Liver (tissue), 8 donors: ENCODE measurements at regions not wholly inside any gene's neighbourhood (a gene's known extent, or its start where the extent isn't known, plus 50 kb on each side); places are given as distances from the start of the nearest gene placed in this dataset.

ENCODE experiments used
- DNase-seq: peaks from one replicate; pipeline ENCODE4 v3.0.0-alpha.2; 2017; ENCODE audit warnings: low spot score
- H3K27ac ChIP-seq, 2 donors: one replicate each; pipeline ENCODE4 v1.7.0; 2013; ENCODE audit warnings: inconsistent platforms in 2 of 2, low read length in 2 of 2, control low read depth in 1 of 2, low read depth in 1 of 2, mild to moderate bottlenecking in 1 of 2
- H3K27me3 ChIP-seq, 4 donors: one replicate each; pipeline versions ENCODE4 v1.6.1 to v1.7.0; 2013; ENCODE audit warnings: low read length in 3 of 4, inconsistent platforms in 1 of 4, mild to moderate bottlenecking in 1 of 4, moderate library complexity in 1 of 4; ENCODE audit not compliant: control insufficient read depth in 4 of 4, insufficient read depth in 4 of 4
- H3K36me3 ChIP-seq, 4 donors: one replicate each; pipeline versions ENCODE4 v1.6.1 to v1.7.0; 2013; ENCODE audit warnings: low read length in 3 of 4, mild to moderate bottlenecking in 3 of 4, low read depth in 1 of 4, moderate library complexity in 1 of 4; ENCODE audit not compliant: control insufficient read depth in 4 of 4, insufficient read depth in 3 of 4
- H3K4me1 ChIP-seq, 4 donors: one replicate each; pipeline versions ENCODE4 v1.6.1 to v1.7.0; 2013; ENCODE audit warnings: low read length in 3 of 4, mild to moderate bottlenecking in 3 of 4, moderate library complexity in 1 of 4; ENCODE audit not compliant: control insufficient read depth in 4 of 4, insufficient read depth in 4 of 4
- H3K4me3 ChIP-seq, 3 donors: one replicate each; pipeline versions ENCODE4 v1.6.1 to v1.7.0; 2013; ENCODE audit warnings: low read length in 3 of 3, control low read depth in 1 of 3, low read depth in 1 of 3, mild to moderate bottlenecking in 1 of 3
- H3K9ac ChIP-seq, 2 donors: one replicate each; pipeline ENCODE4 v1.7.0; 2013; ENCODE audit warnings: low read length in 2 of 2, mild to moderate bottlenecking in 2 of 2, moderate library complexity in 2 of 2, control low read depth in 1 of 2, low read depth in 1 of 2
- H3K9me3 ChIP-seq, 4 donors: one replicate each; pipeline versions ENCODE4 v1.6.1 to v1.7.0; 2013; ENCODE audit warnings: low read length in 3 of 4; ENCODE audit not compliant: control insufficient read depth in 4 of 4
- ATF3 ChIP-seq: IDR thresholded peaks from 2 replicates; pipeline ENCODE4 v1.6.1; 2016; ENCODE audit warnings: antibody characterized with exemption
- CTCF ChIP-seq: fragments of 150-350 bp; IDR thresholded peaks from 2 replicates; pipeline ENCODE4 v1.5.1; 2017; ENCODE audit warnings: improper control_type of control experiment, low read depth, low read length; ENCODE audit not compliant: missing input control
- EGR1 ChIP-seq, 2 donors: IDR thresholded peaks; 2 replicates each; pipeline ENCODE4 v1.6.1; 2016 to 2018; ENCODE audit warnings: antibody characterized with exemption in 2 of 2, low read depth in 2 of 2
- FOXA1 ChIP-seq: IDR thresholded peaks from 2 replicates; pipeline ENCODE4 v1.6.1; 2016; ENCODE audit warnings: antibody characterized with exemption
- FOXA2 ChIP-seq: IDR thresholded peaks from 2 replicates; pipeline ENCODE4 v1.6.1; 2016; ENCODE audit warnings: antibody characterized with exemption
- GABPA ChIP-seq, 2 donors: IDR thresholded peaks in 1 of 2; conservative IDR thresholded peaks in 1 of 2; 2 replicates each; pipeline ENCODE4 v1.6.1; 2016; ENCODE audit warnings: antibody characterized with exemption in 2 of 2, mild to moderate bottlenecking in 1 of 2, moderate library complexity in 1 of 2
- HNF4A ChIP-seq, 2 donors: conservative IDR thresholded peaks; 2 replicates each; pipeline ENCODE4 v1.6.1; 2016; ENCODE audit warnings: antibody characterized with exemption in 2 of 2, mild to moderate bottlenecking in 2 of 2
- HNF4G ChIP-seq: IDR thresholded peaks from 2 replicates; pipeline ENCODE4 v1.6.1; 2016; ENCODE audit warnings: antibody characterized with exemption
- JUND ChIP-seq, 2 donors: IDR thresholded peaks; 2 replicates each; pipeline ENCODE4 v1.6.1; 2016; ENCODE audit warnings: antibody characterized with exemption in 2 of 2
- MAX ChIP-seq: IDR thresholded peaks from 2 replicates; pipeline ENCODE4 v1.6.1; 2016; ENCODE audit warnings: antibody characterized with exemption
- NR2F2 ChIP-seq: IDR thresholded peaks from 2 replicates; pipeline ENCODE4 v1.6.1; 2016; ENCODE audit warnings: antibody characterized with exemption
- RAD21 ChIP-seq, 2 donors: IDR thresholded peaks; 2 replicates each; pipeline ENCODE4 v1.6.1; 2016; ENCODE audit warnings: antibody characterized with exemption in 2 of 2, mild to moderate bottlenecking in 2 of 2
- REST ChIP-seq: IDR thresholded peaks from 2 replicates; pipeline ENCODE4 v1.6.1; 2016; ENCODE audit warnings: antibody characterized with exemption, mild to moderate bottlenecking
- RXRA ChIP-seq, 2 donors: IDR thresholded peaks; 2 replicates each; pipeline ENCODE4 v1.6.1; 2017 to 2018; ENCODE audit warnings: antibody characterized with exemption in 2 of 2, mild to moderate bottlenecking in 1 of 2
- SP1 ChIP-seq: IDR thresholded peaks from 2 replicates; pipeline ENCODE4 v1.6.1; 2018; ENCODE audit warnings: antibody characterized with exemption, mild to moderate bottlenecking
- TAF1 ChIP-seq: conservative IDR thresholded peaks from 2 replicates; pipeline ENCODE4 v1.6.1; 2016; ENCODE audit warnings: antibody characterized with exemption, mild to moderate bottlenecking
- YY1 ChIP-seq: IDR thresholded peaks from 2 replicates; pipeline ENCODE4 v1.6.1; 2016; ENCODE audit warnings: antibody characterized with exemption, mild to moderate bottlenecking
- ZBTB33 ChIP-seq: IDR thresholded peaks from 2 replicates; pipeline ENCODE4 v1.6.1; 2016; ENCODE audit warnings: antibody characterized with exemption
- WGBS: extraction: QIAGEN DNeasy Blood & Tissue Kit; methylation state at CpG from one replicate; pipeline ENCODE4 v1.1.7; 2013; 5-methylcytosine and 5-hydroxymethylcytosine counted together
- donor health status: healthy.
- donor health status: healthy.
- donor health status: healthy.
- donor health status: healthy.
- donor health status: healthy.

DNA sequence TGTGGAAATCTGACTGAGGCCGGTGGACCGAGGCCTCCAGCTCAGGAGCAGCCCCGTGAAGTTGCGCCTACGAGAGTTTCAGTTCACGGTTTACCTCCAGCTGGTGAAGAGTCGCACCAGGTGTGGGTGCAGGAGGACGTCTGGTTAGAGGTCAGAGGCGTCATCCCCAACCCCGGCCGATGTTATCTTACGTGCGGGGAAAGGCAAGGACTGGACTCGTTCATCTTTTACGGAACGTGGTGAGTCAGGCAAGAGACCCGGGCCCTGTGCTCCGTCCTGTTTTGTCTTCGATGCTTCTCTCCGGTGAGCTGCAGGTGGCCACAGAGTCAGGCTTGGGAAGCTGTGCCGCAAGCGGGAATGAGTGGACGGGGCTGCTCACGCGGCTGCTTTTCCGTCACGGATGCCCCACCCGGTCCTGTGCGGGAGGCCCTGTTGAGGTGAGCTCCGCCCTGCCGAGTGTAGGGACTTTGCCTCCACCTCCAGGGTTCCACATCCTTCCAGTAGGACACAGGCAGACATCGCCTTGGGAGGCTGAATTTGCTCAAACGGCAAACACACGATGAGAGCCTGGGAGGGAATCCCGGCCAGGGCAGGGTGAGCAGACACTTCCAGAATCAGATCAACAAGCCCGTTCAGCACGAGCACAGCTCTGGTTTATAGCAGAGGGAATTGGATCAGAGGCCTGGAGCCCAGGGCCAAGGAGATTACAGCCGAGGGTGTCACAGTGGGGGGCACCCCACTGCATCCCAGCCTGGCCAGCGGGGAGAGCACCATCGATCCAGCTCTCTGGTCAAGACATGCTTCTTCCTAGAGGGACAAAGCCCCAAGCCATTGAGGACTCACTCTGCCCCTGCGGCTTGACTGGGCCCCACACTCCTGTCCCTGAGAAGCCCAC, 50.1 kb upstream of the INPP5A start:
- no peak overlapping the region for H3K9ac ChIP-seq
- no peak for DNase-seq
- no peak overlapping the region for H3K27ac ChIP-seq
- no peaks in the 10 kb centered on the region for H3K36me3 ChIP-seq
- H3K27me3 ChIP-seq = no peaks in the 10 kb centered on the region
- 86% methylated on average over 41 of the region's 41 CpGs for WGBS
- no peaks in the 10 kb centered on the region for H3K9me3 ChIP-seq
- no peaks in the 10 kb centered on the region for H3K4me1 ChIP-seq
- TF ChIP-seq HNF4A (conservative IDR thresholded peaks at IDR 0.05) = no peak
- TF ChIP-seq ATF3 = no peak
- TF ChIP-seq NR2F2 = no peak
- no peak for TF ChIP-seq GABPA (IDR thresholded peaks at IDR 0.05 in 1 of 2, conservative IDR thresholded peaks at IDR 0.05 in 1 of 2)
- TF ChIP-seq FOXA1 = no peak
- no peak for TF ChIP-seq JUND (IDR thresholded peaks at IDR 0.05)
- no peak for TF ChIP-seq CTCF
- TF ChIP-seq RAD21 (IDR thresholded peaks at IDR 0.05) = no peak
- TF ChIP-seq ZBTB33 = no peak
- TF ChIP-seq EGR1 (IDR thresholded peaks at IDR 0.05; ENCODE audit: low read depth in 2 of 2) = no peak
- TF ChIP-seq RXRA (IDR thresholded peaks at IDR 0.05) = no peak
- no peak for TF ChIP-seq SP1
- no peak for TF ChIP-seq YY1
- TF ChIP-seq FOXA2 = no peak
- no peak for TF ChIP-seq MAX
- no peak for TF ChIP-seq TAF1
- no peak for TF ChIP-seq HNF4G
- TF ChIP-seq REST = no peak
- no peak overlapping the region for H3K4me3 ChIP-seq
